CD4-positive, alpha-beta T cell treated with Interleukin-6 at 100 ng/mL for 8 hours (primary cell): ENCODE measurements at regions not wholly inside any gene's neighbourhood (a gene's known extent, or its start where the extent isn't known, plus 50 kb on each side); places are given as distances from the start of the nearest gene placed in this dataset.

ENCODE experiments used
- DNase-seq: peaks from one replicate; pipeline ENCODE4 v3.0.0-alpha.2; 2020; ENCODE audit warnings: mixed read lengths, low spot score

DNA sequence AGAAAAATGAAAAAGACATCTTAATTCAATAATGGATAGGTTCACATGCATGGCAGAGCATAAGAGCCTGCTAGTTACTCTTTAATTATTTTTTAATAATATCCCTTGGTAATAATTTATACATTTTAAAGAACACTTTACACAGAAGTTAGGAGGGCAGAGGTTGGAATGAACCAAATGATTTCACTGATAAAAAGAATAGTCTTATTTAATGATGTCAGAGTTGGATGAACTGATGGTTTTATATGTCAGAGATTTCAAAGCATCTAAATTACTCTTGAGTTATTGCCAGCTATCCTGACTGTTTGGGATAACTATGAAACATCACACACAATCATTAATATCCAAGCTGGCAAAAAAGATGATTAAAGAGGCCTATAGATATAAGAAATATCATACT lies 244.8 kb downstream of the CSNK1G3 start:
- DNase-seq, result no peak

DNA sequence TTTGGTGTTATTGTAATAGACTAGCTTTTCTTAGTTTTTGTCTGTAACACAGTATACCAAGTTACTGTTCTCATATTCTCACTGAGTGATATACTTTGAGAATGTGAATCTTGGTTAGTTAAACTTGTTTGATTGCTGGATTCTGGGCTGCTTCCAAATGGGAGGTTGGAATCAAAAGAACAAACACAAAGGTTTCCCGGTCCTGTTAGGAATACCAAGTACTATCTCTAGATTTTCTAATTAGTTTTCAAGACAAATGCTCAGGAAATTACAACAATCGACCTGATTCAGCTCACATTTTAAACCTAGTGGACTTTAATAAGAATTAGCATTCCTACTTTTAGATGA lies 244.3 kb downstream of the CSNK1G3 start:
- no peak for DNase-seq

DNA sequence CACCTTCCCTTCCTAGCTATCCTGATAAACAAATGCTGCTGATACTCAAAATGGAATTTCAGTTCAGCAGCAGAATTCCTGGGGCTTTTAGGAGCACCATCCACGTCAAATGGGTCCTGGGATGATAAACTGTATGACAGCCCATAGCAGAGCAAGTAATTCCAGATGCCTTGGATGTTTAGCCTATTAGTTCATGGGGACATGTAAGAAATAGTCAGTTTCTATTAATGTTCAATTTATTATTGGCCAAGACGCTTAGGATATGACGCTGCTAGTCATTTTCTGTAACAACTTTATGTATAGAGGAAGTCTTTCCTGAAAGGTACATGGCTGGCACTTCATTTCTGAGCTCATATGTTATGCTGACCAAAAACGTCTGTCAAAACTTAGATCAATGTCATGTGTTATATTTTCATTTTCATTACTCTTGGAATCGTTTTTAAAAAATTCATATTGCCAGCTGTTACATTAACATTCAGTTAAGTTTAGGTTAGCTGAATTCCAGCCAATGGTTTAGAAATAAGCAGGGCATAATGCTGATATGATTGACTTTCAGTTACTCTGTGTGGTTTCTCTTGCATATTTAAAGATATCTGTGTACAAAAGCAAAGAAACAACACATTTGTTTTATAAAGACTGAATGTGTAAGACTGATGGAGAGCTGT lies 243.8 kb downstream of the CSNK1G3 start:
- DNase-seq, result no peak

DNA sequence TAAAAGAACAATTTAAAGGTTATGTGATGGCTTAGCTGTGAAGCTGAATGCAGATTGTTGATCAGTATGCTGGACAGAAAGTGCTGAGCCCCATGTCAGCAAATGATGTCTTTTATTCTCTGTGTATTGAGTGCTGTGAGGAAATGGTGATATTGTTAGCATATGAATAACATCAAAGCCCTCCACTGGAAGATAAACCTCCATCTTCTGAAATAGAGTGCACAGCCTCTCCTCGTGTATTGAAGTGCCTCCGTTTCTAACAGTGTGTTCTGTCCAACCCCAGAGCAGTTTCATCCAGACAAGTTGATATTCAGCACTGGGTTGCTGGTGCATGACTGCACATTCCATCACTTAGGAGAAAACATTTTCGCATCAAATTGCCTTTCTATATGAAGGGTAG lies 242.9 kb downstream of the CSNK1G3 start:
- DNase-seq, result no peak

DNA sequence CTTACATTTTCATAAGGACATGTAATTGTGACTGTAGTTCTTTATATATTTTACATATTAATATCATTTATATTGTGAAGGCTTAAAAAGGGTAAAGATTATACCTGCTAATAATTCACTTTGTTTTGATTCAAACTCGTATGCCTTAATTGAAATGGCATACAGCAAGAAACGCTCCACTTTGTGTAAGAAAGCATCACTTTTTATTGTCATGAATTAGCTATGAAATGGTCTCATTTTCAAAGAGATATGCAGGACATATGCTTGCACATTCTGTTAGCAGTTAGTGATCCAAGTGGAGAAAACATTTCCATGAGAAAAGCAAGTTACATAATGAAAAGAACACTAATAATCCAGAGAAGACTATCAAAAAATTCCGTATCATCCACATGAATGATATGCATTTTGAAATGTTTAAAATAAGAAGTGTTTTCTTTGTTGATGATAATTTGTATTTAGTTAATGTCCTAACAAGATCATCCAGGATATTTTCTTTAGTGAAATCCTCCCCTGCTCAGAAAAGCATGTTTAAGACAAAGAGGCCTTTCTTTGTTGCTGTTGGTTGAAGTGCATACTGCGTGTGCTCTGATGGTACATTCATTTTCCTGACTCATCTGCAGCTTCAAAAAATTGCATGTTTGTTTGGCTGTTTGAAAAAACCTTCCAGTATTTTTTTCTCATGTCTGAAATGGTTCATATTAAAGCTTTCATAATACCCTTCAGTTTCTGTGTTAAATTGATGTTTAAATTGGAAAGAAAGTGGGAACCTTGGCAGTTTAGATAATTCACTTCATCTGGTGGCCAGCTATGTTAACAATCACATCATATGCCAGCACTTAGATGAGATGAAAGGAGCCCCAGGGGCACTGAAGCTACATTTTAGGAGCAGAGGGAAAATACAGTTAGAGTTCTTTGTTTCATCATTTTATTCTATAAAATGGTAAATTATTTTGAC lies 242.2 kb downstream of the CSNK1G3 start:
- no peak for DNase-seq

DNA sequence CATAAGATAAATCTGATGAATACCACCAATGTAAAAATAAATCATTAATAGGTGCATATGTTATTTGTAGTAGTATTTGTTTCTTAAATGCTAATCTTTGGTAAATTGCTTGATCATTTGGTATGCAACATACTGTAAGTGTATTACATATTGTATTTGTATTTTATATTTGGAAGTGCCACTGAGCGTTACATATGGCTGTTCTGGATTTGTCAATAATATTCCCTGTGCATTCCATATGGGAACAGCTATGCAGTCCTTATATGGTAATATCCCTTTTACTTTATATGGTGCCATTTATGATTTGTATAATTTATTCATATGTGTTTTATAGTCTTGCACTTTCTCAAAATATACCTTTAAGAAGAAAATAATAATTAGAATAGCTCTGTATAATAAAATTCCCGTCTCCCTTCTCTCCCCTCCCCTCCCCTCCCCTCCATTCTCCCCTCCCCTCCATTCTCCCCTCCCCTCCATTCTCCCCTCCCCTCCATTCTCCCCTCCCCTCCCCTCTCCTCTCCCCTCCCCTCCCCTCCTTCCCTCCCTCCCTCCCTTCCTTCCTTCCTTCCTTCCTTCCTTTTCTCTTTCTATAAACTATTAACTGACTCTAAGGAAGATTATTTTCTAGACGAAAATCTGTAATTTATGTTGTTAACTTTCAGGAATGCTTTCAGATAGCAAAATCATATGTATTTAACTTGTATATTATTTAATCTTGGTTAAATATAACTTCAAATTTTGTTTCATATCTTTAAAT lies 241.4 kb downstream of the CSNK1G3 start:
- no peak for DNase-seq

DNA sequence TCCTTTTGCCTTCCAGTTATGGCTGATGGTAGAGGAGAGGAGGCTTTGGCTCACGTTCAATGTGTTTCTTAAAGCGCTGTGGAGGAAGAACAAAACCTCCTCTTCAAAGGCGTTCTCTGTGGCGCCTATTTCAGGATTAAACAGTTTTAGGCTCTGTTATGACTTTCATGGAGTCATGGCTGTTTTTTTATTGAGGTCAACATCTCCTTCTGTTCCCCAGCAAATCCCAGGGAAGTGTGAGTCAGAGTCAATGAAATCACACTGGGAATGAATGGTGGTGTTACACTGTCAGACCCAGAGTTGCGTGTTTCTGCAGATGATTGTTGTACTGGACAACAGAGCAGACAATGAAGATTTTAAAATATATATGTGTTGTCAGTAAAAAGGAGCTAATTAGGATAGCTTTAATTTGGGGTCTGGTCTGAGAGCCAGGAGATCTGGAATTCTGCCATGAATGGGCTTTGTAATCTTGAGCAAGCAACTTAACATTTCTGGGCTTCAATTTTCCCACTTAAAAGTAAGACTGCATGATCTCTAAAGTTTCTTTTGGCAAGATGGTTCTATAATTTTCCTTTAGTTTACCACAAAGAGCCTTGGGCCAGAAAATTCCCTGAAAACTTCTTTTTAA lies 240.7 kb downstream of the CSNK1G3 start:
- no peak for DNase-seq

DNA sequence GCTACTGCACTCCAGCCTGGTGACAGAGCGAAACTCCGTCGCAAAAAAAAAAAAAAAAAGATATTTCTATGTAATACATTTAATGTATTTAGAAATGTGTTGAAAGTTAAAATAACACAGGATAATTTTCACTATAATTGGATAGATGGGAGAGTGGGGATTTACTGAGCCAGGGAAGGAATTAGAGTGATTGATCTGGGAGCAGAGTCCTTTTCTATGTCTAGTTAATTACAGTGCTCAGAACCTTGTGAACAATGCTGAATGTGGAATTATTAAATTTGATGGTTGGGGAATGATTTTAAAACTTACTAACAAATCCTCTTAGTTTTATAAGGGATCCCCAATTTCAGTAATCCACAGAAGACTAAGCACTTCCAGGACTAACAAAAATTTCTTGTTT lies 239.7 kb downstream of the CSNK1G3 start:
- DNase-seq, result no peak

DNA sequence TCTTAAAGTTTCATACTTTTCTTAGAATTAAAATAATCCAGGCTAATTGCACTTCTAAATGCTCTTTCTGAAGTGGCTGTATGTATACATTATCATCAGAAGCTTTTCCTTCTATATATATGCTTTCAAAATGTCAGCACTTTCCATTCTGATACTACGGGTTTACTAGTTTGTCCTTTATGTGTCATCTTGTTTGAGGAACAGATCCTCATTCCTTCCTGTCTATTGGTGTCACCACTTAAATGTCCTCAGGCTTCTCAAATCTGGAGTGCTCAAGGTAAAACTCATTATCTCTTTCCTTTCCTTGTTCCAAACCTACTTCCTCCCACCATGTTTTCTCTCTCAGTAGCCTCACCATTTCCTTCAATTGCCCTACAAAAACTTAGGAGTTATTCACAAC lies 236.3 kb downstream of the CSNK1G3 start:
- no peak for DNase-seq

DNA sequence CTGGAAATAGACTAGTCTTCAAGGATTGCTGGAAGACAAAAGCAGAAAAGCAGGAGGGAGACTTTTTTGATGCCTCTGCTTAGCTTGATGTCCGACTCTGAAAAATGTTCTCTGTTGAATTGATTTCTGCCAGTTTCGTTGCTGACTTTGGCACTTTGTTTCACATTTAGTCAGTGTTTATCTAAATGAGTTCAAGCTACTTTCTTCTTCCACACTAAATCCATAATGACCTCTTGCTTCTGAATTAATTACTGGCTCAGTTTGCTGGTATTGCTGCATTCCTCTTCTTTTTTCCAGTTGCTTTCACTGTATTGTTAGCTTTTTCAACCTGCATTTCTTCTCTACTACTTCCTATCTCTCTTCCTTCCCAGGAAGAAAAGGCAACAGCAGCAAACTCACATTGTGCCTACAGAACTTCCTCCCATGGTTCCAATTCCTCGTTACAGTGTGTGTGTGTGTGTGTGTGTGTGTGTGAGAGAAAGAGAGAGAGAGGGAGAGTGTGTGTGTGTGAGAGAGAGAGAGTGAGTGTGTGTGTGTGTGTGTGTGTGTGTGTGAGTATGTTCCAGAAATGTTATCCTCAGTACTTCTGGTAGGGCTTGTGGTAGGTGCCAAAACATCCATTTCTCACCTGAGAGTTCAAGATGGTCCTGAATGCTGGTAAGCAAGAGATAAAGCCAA lies 234.8 kb downstream of the CSNK1G3 start:
- DNase-seq, result no peak

DNA sequence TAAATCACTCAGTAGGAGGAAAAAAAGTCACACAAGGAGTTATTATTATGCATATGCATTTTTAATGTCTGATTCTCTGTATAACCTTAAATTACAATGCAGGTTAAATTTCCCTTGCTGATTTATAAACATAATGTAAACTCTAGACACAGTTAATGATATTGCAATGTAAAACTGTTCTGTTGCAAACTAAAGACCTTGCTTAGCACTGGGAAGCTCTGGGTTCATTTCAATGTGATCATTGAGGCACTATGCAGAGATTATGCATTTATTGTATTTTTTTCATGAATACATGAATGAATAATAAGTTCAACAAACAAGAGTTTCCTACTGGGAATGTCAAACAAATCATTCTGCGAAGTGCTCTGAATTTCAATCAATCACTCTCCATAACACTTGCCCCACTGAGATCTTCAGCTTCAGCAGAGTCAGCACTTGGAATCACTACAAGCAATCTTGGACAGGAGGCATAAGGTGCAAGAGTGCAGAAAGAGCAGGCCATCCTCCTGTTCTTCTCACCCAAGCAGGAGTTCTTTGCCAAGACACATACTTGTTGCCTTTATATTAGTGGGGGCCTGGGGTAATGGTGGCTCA lies 232.1 kb downstream of the CSNK1G3 start:
- no peak for DNase-seq

DNA sequence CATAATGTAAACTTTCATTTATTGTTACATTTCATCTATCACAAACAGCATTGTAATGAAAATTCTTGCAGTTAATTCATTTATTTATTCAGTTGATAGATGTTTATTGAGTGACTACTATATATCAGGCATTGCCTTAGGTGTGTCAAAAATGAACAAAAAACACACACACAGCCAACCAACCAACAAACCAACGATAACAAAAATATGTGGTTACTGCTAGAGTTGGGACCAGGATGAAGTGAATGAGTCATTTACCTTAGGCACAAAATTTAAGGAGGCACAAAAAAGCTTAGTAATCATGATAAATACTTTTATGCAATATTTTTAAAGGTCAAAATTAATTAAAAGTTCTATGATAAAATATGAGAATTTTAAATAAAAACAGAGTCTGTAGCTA lies 223.4 kb downstream of the CSNK1G3 start:
- no peak for DNase-seq

DNA sequence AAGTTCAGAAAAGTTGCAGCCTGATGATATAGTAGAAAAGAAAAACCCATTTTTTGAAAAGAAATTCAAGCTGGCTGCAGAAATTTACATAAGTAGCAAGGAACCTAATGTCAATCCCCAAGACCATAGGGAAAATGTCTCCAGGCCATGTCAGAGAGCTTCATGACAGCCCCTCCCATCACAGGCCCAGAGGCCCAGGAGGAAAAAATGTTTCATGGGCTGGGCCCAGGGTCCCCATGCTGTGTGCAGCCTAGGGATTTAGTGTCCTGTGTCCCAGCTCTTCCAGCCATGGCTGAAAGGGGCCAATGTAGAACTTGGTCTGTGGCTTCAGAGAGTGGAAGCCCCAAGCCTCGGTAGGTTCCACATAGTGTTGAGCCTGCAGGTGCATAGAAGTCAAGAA lies 220.3 kb downstream of the CSNK1G3 start:
- no peak for DNase-seq

DNA sequence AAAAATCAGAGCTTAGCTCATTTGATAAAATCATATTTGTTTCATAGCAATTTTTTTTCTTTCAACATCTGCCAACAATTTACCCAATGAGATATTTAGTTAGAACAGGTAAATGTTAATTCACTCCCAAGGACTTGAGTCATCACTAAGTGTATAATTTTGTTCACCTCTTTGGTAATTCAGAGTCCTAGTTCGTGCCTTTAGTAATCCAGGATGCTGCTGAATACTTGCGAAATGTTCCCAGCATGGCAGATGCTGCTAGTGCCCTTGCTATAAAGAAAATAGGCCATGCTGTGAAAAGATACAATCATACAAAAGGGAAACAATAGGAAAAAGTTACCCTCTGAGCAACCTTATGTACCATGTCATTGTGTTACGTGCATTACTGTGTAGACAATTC lies 210.5 kb downstream of the CSNK1G3 start:
- DNase-seq, result no peak

DNA sequence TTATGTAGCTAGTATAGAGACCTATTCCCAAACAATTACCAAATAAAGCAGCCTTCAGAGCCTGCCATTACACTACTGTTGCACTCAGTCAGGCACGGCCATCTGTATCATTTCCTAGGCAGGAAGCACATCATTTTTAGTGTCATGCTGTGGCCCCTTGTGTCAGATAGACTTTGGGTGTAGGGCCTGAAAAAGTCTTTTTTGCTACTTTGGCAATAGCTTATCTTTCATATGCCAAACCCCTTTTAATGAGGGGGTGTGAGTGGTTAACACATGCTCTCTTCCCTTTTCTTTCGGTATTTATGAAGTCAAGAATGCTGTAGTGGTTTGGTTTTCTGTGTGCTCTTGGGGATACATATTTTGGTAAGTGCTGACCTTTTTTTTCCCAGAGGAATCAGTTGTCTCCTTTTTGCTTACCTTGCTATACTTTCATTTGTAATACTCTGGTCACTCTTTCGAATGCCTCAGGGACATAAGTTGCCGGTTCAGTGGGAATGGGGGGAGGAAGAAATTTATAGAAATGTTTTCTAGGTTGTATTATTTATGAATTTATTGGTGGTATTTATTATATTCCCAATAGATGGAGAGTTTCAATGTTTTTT lies 209.8 kb downstream of the CSNK1G3 start:
- DNase-seq, result no peak

DNA sequence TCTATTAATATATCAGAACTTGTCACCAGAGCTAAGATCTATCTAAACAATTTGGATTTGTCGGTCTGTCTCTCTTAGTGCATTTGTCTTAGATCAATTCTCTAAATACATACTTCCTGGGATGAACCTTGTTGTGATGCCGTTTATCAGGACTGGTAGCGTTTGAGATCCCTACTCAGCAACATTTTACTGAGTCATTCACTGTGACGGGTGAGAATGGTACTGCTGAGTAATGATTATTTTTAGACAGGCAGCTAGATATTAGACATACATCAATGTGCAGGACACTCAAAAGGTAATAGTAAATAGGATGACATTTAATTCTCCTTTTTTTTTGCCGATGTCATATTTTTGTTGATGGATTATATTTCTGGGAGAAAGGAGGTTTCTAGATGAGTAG lies 209.0 kb downstream of the CSNK1G3 start:
- DNase-seq, result no peak

DNA sequence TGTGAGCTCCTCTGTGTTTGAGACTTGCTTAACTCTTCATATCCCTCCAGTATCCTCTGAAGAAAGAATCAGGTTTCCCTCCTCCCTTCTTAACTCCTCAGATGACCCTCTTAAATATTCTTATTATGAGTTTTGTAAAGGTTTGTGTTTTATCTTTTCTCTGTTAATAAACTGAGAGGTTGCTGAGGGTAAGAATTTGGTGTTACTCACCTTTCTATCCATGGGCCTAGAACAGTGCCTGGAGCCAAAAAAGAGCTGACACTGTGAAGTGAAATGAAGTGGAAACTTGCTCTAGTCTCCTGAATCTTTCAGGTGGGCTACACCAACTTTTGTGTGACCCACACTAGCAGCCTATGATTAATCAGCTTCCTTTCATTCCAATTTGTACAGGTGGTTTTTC lies 208.4 kb downstream of the CSNK1G3 start:
- no peak for DNase-seq

DNA sequence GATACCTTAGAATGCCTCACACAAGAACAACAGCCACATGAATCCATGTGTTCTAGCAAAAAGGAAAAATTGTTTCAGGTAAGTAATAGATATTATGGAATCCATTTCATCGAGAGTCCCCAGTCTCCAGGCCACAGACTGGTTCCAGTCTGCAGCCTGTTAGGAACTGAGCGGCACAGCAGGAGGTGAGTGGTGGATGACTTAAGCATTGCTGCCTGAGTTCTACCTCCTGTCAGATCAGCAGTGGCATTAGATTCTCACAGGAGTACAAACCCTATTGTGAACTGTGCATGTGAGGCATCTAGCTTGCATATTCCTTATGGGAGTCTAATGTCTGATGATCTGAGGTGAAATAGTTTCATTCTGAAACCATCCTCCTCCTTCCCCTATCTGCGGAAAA lies 207.0 kb downstream of the CSNK1G3 start:
- DNase-seq, result no peak

DNA sequence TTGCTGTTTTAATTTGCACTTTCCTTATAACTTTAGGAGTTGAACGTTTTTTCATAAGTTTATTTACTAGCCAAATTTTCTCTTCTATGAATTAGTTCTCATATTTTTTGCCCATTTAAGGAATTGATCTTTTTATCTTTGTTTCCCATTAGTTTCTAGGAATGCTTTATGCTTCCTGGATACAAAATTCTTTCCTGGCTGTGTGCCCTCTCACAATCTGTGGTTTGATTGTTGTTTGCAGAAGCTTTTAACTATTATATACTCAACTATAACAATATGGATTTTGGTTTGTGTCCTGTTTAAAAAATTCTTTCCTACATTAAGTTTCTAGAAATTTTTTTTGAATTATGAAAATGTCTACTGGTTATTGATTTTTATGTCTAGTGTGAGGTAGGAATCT lies 206.3 kb downstream of the CSNK1G3 start:
- DNase-seq, result no peak

DNA sequence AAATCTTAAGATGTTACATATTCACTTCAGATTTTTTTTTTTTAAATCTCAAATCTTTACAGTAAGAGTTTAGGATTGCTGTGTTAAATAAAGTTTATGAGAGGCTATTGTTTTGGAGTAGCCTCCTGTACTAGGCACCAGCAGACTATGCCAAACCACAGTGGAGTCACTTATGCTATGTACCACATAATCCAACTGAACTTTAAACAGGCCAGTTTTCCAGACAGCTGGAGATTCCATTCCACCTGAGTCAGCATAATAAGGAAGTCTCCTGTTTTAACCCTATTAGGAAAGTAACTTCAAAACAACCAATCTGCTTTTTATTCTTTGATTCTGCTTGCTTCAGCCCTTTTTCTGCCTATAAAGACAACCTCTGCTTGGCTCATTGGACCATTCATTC lies 205.2 kb downstream of the CSNK1G3 start:
- no peak for DNase-seq

DNA sequence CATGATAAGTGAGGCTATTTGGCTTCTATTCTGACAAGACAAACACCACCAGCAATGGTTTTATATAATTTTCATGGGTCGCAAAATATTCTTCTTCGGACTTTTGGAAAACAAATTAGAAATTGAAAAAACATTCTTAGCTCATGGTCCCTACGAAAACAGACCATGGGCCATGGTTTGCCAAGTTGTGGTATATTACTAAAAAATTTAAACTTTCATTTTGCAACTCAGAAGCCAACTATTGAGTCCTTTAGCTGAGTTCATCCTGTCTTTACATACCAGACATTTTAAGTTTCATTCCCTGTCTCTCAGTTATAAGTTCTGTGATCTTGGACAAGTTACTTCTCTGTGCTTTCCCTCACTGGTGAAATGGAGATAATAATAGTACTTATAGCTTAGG lies 198.1 kb downstream of the CSNK1G3 start:
- no peak for DNase-seq
